ENCODE measurements at regions not wholly inside any gene's neighbourhood (a gene's known extent, or its start where the extent isn't known, plus 50 kb on each side); places are given as distances from the start of the nearest gene placed in this dataset.
"Not testable (repeated sequence)": the region's sequence is repeated elsewhere in the genome, so short reads cannot be mapped to it uniquely, and the experiment has no call there.

- DNase-seq = no peak
Observed at GRCh38 chr4:12548678-12549077, 935.5 kb downstream of the RAB28 start.

GRCh38 chr4:12545812-12546211 lies 938.3 kb downstream of the RAB28 start:
- no peak for DNase-seq

GRCh38 chr4:12538162-12538561 lies 946.0 kb downstream of the RAB28 start:
- DNase-seq = no peak

- no peak for DNase-seq
Observed at GRCh38 chr4:12534684-12535083, 949.5 kb downstream of the RAB28 start.

- DNase-seq = no peak
Observed at GRCh38 chr4:12519426-12519825, 964.7 kb downstream of the RAB28 start.

GRCh38 chr4:12507868-12508481 lies 976.2 kb downstream of the RAB28 start:
- DNase-seq = no peak

GRCh38 chr4:12500409-12500808 lies 983.7 kb downstream of the RAB28 start:
- no peak for DNase-seq

- no peak for DNase-seq
Observed at GRCh38 chr4:12499693-12500092, 984.4 kb downstream of the RAB28 start.

- no peak for DNase-seq
Observed at GRCh38 chr4:12495211-12495610, 988.9 kb downstream of the RAB28 start.

GRCh38 chr4:12492730-12493393 lies 991.3 kb downstream of the RAB28 start:
- no peak for DNase-seq

GRCh38 chr4:12488672-12489071 lies 995.5 kb downstream of the RAB28 start:
- no peak for DNase-seq

- no peak for DNase-seq
Observed at GRCh38 chr4:12487000-12487399, 997.1 kb downstream of the RAB28 start.

GRCh38 chr4:12472087-12472486 lies 1012.1 kb downstream of the RAB28 start:
- no peak for DNase-seq

- no peak for DNase-seq
Observed at GRCh38 chr4:12471193-12471592, 1012.9 kb downstream of the RAB28 start.

- DNase-seq = not testable (repeated sequence)
Observed at GRCh38 chr4:12461576-12461975, 1022.6 kb downstream of the RAB28 start.

- no peak for DNase-seq
Observed at GRCh38 chr4:12459126-12459525, 1025.0 kb downstream of the RAB28 start.

GRCh38 chr4:12458621-12459020 lies 1025.5 kb downstream of the RAB28 start:
- DNase-seq = no peak

GRCh38 chr4:12452291-12452690 lies 1023.6 kb upstream of the HS3ST1 start:
- DNase-seq = no peak

- no peak for DNase-seq
Observed at GRCh38 chr4:12447451-12447850, 1018.8 kb upstream of the HS3ST1 start.

GRCh38 chr4:12446657-12447185 lies 1018.0 kb upstream of the HS3ST1 start:
- DNase-seq = no peak

- DNase-seq = no peak
Observed at GRCh38 chr4:12446256-12446655, 1017.6 kb upstream of the HS3ST1 start.

- DNase-seq = no peak
Observed at GRCh38 chr4:12445711-12446235, 1017.1 kb upstream of the HS3ST1 start.

- DNase-seq = no peak
Observed at GRCh38 chr4:12439633-12440305, 1011.1 kb upstream of the HS3ST1 start.

GRCh38 chr4:12431259-12431658 lies 1002.6 kb upstream of the HS3ST1 start:
- DNase-seq = not testable (repeated sequence)
